HG03103 (cell line): ENCODE measurements at regions not wholly inside any gene's neighbourhood (a gene's known extent, or its start where the extent isn't known, plus 50 kb on each side); places are given as distances from the start of the nearest gene placed in this dataset.

Experiments used
- ATAC-seq: cut with Tn5 transposase; IDR thresholded peaks from one replicate; pipeline ENCODE4 v1.9.1; 2021; ENCODE audit warnings: low read depth; ENCODE audit not compliant: unreplicated experiment

GRCh38 chr2:105150231-105150630, 91.3 kb upstream of the GPR45 start:
- ATAC-seq: no peak

GRCh38 chr2:105154119-105154818, 87.3 kb upstream of the GPR45 start:
- ATAC-seq: no peak

DNA sequence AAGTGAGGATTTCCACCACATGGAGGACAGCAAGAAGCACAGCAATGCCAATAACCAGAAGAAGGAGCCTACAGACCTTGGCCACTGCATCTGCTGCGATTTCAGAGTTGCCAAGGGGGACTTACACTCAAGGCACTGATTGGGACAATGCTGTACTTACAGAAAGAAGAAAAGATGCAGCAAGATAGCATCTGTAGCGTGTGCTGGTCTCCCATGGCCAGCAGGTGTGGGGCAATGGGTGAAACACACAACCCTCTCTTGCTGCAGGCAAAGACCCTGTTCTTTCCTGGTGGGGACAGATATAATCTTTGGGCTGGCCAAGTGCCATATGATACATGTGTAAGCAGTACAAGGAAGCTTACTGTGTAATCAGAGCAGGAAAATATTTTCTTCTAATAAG, 85.4 kb upstream of the GPR45 start:
- ATAC-seq: no peak

DNA sequence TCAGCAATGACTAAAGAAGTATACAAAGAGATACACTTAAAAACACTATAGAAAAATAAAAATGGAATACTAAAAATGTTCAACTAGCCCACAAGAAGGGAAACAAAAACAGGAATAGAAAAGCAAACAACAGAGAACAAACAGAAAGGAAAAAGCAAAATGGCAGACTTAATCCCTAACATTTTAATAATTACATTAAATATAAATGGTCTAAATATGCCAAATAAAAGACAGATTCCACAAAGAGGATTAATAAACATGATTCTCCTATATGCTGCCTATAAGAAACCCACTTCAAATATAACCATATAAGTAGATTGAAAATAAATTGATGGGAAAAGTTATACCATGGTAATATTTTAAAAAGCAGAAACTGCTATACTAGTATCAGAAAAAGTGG, 83.5 kb upstream of the GPR45 start:
- no peak for ATAC-seq

DNA sequence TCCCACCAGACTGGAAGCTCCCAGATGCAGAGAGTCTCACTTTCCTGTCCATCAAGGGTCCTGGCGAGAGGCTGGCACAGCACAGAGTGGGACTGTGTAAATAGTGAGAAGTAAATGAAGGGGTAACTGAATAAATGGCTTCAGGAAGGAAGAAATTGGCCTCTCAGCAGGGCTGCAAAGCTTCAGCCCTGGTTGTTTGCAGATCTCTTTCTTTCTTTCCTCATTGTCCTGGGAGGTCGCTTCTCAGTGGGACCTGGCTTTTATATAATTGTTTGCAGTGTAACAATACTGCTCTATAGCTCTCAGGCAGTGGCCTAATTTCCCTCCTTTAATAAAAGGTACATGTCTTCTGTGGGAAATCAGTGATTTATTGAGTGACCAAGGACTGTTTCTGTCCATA, 74.9 kb upstream of the GPR45 start:
- ATAC-seq: no peak

DNA sequence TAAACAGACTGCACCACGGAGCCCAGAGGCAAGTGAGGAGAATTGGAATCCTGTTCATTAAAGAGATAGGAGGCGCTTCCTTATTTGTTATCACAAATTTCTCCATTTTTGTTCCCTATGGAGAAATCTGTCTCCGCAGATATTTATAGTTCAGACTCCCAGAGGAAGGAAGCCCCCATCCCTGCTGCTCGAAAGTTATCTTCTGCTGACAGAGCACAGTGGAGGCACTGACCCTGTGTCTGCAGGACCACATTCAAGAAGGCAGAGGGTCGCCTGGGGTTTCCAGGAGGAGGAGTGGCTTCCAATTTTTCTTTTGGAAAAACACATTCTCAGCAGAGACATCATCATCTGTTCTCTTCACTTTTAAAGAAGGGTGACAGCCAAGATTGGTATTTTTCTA, 73.0 kb upstream of the GPR45 start:
- ATAC-seq: no peak

DNA sequence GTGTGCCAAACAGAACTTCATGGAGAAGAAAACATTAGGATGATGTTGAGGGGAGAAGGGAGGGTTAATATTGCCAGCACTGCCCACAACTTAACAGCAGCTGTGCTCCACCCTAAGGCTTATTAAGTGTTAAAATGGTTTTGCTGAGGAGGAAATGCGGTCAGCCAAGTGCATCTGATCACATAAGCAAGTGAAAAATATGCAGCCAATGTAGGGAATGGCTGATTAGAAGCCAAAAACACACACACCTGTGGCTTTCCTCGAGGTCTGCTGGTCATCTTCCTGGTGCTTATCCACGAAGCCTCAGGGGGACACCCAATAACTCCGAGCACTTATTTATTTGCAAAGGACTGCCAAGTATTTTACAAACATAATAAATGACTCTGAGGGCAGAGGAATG, 66.3 kb upstream of the GPR45 start:
- ATAC-seq: no peak

GRCh38 chr2:105176429-105176828, 65.1 kb upstream of the GPR45 start:
- no peak for ATAC-seq

DNA sequence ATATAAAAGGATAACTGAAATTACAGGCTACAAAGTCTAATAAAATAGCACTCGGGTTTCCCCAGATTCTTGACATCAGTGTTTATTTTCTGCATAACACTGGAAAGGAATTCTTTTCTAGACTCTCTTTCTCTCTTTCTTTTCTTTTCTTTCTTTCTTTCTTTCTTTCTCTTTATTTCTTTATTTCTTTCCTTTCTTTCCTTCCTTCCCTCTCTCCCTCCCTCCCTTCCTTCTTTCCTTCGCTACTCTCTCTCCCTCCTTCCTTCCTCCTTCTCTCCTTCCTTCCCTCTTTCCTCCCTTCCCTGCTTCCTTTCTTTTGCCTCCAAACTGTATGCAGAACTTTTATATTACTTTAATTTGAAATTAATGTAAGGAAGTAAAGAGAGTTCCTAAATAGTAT, 64.5 kb upstream of the GPR45 start:
- ATAC-seq: no peak

- no peak for ATAC-seq
Measured at GRCh38 chr2:105177536-105178254, 63.8 kb upstream of the GPR45 start.

DNA sequence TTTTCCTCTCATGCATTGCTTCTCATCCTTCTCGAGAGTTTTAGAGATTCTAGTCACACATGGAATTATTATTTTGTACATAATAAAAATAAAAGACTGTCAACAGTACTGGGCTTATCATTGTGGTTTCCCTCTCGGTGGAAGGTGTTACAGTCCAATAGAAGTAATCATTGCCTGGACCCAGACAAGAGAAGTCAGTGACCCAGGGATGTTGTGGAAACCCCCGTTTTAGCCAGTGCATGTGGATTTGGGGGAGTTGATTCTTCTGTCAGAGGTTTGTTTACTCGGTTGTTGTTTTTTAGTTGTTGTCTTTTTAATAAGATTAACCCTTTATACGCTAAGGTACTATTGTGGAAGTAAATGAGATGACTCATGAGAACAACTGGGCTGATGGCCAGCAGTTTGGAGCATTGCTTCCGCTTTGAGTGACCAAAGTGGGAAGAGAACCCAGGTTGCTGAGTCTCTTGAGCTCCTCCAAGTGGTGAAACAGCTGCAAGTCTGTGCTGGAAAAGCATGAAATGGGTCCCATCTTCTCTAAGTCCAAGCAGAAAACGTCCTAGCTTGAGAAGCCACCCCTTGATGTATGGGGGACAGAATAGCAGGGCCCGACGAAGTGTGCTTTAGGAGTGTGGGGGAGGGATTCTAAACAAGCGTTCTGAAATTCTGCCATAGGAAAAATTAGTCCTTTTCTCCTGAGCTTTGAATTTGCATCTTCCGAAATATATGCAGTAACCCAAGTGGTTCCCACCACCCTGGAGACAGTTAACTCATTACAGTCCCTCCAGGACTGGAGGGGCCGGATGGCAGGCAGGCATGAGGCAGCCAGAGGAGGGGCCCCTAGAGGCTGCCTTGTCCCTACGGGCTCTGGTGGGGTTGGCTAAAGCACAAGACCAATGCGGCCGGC, 61.8 kb upstream of the GPR45 start:
- ATAC-seq: no peak

DNA sequence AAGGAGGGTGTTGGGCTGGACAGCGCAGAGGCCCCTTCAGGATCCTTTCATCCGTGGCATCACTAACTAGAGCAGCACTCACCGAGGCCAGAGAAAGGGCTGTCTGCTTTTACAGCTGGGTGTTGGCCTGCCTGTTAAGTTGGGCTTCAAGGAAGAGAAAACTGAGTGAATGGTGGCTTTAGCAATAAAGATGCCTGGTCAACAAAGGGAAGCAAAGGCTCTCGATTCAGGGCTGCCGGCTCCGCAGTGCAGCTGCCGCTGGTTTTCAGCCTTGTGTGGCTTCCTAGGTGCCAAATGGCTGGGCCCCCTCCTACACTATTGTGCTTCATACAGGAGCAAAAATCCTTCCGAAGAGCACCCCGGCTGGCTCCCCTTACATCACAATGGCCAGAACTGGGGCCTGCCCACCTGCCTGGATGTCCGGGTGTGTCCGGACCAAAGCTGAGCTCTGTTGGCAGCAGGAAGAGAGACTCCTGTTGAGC, 61.0 kb upstream of the GPR45 start:
- no peak for ATAC-seq

DNA sequence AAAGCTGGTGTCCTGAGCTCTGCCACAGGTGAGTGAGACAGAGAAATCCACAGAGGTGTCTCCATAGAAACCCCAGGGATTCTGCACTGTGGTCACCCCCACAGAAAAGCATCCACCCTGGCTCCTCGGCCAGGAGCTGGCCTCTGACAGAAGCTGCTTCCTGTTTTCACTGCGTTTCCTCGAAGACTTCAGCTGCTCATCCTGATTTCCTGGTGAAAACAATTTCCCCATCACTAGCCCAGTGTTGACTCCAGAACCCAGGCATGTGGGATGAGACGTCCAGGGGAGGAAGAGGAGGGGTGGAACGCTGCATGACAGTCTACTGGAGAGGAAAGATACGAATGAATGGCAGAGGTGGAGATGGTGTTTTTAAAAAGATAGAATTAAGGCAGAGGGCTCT, 60.3 kb upstream of the GPR45 start:
- ATAC-seq: no peak

GRCh38 chr2:105183555-105184323, 57.8 kb upstream of the GPR45 start:
- peak; percentile 75 for ATAC-seq

- ATAC-seq: no peak
Measured at GRCh38 chr2:105184420-105184819, 57.1 kb upstream of the GPR45 start.

DNA sequence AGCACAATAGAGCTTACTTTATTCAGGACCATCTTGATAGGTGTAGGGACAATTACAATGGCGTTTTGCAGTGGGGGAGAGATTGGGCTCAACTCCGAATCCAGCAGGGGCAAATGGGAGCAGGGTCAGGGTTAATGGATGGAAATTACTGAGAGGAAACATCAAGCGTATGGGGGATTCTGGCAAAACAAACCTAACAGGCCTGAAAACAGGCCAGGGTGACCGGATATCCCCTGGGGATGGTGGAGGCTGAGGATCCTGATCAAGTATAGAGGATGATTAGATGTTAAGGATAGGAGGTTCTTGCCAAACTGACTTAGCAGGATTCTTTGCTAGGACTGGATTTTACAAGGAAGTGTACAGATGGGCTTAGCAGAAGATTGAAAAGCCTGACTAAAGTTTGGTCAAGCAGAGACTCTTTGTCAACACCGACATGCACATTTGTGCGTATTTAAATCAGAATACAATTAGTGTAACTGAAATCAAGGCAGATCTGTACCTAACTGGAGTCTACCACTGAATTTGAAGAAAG, 54.5 kb upstream of the GPR45 start:
- no peak for ATAC-seq

- ATAC-seq: no peak
Measured at GRCh38 chr2:105187531-105187930, 54.0 kb upstream of the GPR45 start.

DNA sequence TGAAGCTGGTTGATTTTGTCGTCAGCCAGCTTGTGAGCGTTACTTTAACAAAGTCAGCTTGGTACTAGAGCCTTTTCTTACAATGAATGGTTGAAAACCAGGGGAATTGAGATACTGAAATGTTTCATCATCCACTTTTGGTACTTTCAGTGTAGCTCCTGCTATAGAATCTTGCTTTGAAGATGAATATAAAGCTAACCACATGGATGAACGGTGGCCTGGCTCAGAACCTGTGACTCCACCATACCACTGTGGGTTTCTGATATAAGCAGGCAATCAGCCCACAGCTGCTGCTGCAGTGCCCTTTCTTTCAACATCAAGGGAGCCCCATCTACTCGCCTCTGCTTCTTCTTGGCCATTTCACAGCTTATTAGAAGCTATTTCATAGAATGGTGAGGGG, 53.2 kb upstream of the GPR45 start:
- ATAC-seq: peak; percentile 57
